RWPE1 (cell line): ENCODE measurements at regions not wholly inside any gene's neighbourhood (a gene's known extent, or its start where the extent isn't known, plus 50 kb on each side); places are given as distances from the start of the nearest gene placed in this dataset.

Experiments
- CTCF ChIA-PET: fragments of 350-600 bp; sonication (Branson Sonifier 250); formaldehyde crosslinking; extraction: SDS; loops from one replicate; lab custom pipeline; 2021; lab: Yijun Ruan, JAX
- POLR2A ChIA-PET: fragments of 400-600 bp; formaldehyde crosslinking; extraction: SDS; loops from one replicate; lab custom pipeline; 2020; ENCODE audit warnings: antibody characterized with exemption; ENCODE audit not compliant: low non-redundant PET; lab: Yijun Ruan, JAX
- DNase-seq: peaks from one replicate; pipeline ENCODE4 v3.0.0; 2012; ENCODE audit warnings: low spot score
- H3K27ac ChIP-seq: fragments of 450-650 bp; 2 replicates; pipeline ENCODE4 v1.5.1; 2017
- CTCF ChIP-seq: fragments of 450-650 bp; conservative IDR thresholded peaks from 2 replicates; pipeline ENCODE4 v1.5.1; 2017; ENCODE audit warnings: low read depth, mild to moderate bottlenecking

- H3K27ac ChIP-seq = no peak overlapping the region
- ChIA-PET POLR2A (no interaction called here), CTCF (no interaction called here)
- DNase-seq = no peak
- TF ChIP-seq CTCF = no peak
Measured at GRCh38 chr2:235146206-235146605, 194.4 kb downstream of the SH3BP4 start.

DNA sequence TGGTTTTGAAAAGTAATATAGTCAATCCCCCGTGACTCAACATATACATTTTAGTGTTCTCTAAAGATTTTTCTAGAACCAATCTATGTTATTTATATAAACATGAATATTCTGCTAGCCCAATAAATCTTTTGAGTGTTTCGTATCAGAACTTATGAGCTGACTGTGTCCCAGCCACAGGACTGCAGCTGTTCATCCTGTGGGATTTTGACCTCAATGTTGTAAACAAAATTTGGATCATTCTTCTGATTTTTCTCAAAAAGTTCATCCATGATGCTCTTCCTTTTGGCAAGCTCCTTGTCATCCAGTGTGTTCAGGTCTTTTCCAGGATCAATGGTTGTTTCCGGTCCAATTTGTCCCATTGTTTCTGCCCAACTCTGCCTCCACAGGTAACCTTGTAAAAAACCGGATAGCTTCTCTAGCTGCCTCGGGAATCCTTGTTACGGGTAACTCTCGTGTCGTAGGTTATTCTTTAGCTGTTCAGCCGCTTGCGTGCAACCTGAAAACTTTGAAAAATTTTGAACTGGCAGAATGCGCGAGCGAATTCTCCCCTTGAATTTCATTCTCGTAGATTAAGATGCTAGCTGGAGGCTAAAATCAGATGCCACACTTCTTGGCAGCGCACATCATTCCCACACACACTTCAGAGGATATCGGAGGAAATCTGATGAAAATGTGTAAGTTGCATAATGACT lies 195.2 kb downstream of the SH3BP4 start:
- ChIA-PET POLR2A (no interaction called here), CTCF (no interaction called here)
- no peak overlapping the region for H3K27ac ChIP-seq
- no peak for DNase-seq
- no peak for TF ChIP-seq CTCF

DNA sequence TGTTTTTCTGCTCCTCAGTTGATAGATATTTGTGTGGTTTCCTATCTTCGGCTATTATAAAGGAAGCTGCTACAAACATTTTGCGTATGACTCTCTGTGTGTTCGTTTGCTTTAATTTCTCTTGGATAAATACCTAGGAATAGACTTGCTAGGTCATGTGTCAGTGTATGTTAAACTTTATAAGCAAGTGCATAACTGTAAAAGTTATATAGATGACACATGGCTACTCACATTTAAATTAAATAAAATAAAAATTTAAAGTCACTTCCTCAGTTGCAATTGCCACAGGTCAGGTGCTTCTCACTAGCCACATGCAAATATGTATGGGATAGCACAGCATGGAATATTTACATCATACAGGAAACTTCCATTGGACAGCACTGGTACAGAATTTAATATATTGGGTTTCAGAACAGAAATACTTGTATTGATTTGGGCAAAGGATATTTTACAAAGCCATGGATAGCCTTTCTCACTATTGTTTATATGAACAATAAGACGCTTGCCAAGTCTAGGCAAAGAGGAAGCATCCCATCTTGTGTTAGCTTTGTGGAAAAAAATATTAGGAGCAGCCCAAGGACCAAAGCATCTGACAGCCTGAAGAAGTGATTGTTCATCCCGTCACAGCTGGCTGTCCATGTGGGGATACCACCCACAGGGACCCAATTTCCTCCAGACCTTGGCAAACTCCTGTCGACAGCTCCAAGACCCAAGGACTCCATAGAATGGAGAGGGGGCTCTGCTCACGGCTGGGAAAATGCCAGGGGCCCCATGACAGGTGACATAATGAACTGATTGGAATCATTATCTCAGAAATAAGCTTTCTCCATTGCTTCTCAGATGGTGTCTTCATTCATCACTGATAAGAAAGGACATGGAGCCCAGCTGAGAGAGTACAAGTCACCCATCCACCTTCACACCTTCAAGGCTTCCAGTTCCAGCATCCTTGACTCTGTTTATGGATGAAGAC lies 196.7 kb downstream of the SH3BP4 start:
- CTCF ChIA-PET = interaction anchor here (0.5 kb wide), 1 partner anchor 12 kb away, joined by 3 read pairs; no protein-coding TSS in a partner anchor

DNA sequence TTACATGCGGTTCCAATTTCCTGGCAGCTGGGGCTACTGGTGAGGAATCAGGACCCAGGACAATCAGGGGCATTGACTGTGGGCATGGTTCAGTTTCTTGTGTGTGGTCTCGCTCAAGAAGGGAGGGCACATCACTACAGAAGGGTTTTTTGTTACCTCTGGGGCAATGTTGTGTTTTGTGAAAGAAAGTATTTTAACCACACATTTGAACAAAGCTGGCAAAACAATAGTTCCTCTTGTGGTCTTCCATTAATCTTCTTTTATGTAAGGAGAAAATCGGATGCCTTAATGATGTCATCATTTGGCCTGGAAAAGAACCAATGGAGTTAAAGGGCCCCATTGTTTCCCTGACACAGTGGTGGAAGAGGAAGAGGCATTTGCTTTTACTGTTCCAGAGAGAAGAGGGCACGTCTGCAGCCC lies 197.4 kb downstream of the SH3BP4 start:
- H3K27ac ChIP-seq = no peak overlapping the region
- DNase-seq = no peak
- ChIA-PET POLR2A (no interaction called here), CTCF (interaction anchor here (0.6 kb wide), 1 partner anchor 9 kb away, joined by 3 read pairs; no protein-coding TSS in a partner anchor)
- no peak for TF ChIP-seq CTCF

More for the DNA sequence above, 196.7 kb downstream of the SH3BP4 start:
- no peak for DNase-seq
- no peak for TF ChIP-seq CTCF
- H3K27ac ChIP-seq = no peak overlapping the region
- POLR2A ChIA-PET = no interaction called here

- POLR2A ChIA-PET = no interaction called here
- CTCF ChIA-PET = interaction anchor here (0.6 kb wide), 1 partner anchor 10 kb away, joined by 3 read pairs; no protein-coding TSS in a partner anchor
- TF ChIP-seq CTCF = no peak
- no peak for DNase-seq
- H3K27ac ChIP-seq = no peak overlapping the region
Measured at GRCh38 chr2:235149736-235150135, 197.9 kb downstream of the SH3BP4 start.

DNA sequence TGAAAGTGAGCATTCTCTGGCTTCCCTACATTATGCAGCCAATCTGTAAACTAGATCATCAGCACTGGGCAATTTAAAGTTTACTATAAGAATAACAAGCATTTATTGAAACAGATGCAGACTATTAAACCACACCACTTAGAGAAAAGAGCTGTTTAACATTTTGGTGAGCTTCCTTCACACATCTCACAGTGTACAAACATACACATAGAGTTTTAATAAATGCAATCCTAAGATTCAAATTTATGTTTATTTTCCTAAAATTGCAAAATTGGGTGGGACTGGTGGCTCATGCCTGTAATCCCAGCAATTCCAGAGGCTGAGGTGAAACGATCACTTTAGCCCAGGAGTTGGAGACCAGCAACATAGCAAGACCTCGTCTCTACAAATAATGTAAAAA lies 199.3 kb downstream of the SH3BP4 start:
- ChIA-PET CTCF (no interaction called here), POLR2A (no interaction called here)
- no peak overlapping the region for H3K27ac ChIP-seq
- DNase-seq = no peak
- no peak for TF ChIP-seq CTCF
